ENCODE measurements at regions not wholly inside any gene's neighbourhood (a gene's known extent, or its start where the extent isn't known, plus 50 kb on each side); places are given as distances from the start of the nearest gene placed in this dataset.
A peak's percentile ranks its signal among the peaks of the same experiment; 100 is the strongest.

GRCh38 chr3:94299716-94300115 is 236.9 kb downstream of the NSUN3 start:
- TF ChIP-seq CTCF (IDR thresholded peaks at IDR 0.05) = no peak
- no peaks in the 10 kb centered on the region for H3K4me1 Mint-ChIP-seq (ENCODE audit: low read depth)
- H3K36me3 Mint-ChIP-seq (ENCODE audit: low read depth) = no peaks in the 10 kb centered on the region
- H3K4me3 Mint-ChIP-seq = no peak overlapping the region
- no peaks in the 10 kb centered on the region for H3K9me3 Mint-ChIP-seq
- H3K27me3 Mint-ChIP-seq (ENCODE audit: insufficient read depth) = no peaks in the 10 kb centered on the region
- no peak for DNase-seq
- no peak overlapping the region for H3K27ac Mint-ChIP-seq

- Mint-ChIP-seq H3K36me3 (ENCODE audit: low read depth) (no peaks in the 10 kb centered on the region), H3K4me1 (ENCODE audit: low read depth) (no peaks in the 10 kb centered on the region)
- DNase-seq = no peak
Observed at GRCh38 chr3:94301366-94301765, 238.5 kb downstream of the NSUN3 start.

GRCh38 chr3:94303266-94303665 is 240.4 kb downstream of the NSUN3 start:
- Mint-ChIP-seq H3K9me3 (no peaks in the 10 kb centered on the region), H3K4me1 (ENCODE audit: low read depth) (no peaks in the 10 kb centered on the region), H3K27ac (no peak overlapping the region), H3K4me3 (no peak overlapping the region), H3K36me3 (ENCODE audit: low read depth) (no peaks in the 10 kb centered on the region), H3K27me3 (ENCODE audit: insufficient read depth) (peaks cover 1% of the 10 kb centered on the region)
- TF ChIP-seq CTCF (IDR thresholded peaks at IDR 0.05) = no peak
- no peak for DNase-seq

More at GRCh38 chr3:94301366-94301765, 238.5 kb downstream of the NSUN3 start:
- Mint-ChIP-seq H3K4me3 (no peak overlapping the region), H3K27ac (no peak overlapping the region), H3K9me3 (no peaks in the 10 kb centered on the region), H3K27me3 (ENCODE audit: insufficient read depth) (peaks cover 1% of the 10 kb centered on the region)
- no peak for TF ChIP-seq CTCF (IDR thresholded peaks at IDR 0.05)

DNA sequence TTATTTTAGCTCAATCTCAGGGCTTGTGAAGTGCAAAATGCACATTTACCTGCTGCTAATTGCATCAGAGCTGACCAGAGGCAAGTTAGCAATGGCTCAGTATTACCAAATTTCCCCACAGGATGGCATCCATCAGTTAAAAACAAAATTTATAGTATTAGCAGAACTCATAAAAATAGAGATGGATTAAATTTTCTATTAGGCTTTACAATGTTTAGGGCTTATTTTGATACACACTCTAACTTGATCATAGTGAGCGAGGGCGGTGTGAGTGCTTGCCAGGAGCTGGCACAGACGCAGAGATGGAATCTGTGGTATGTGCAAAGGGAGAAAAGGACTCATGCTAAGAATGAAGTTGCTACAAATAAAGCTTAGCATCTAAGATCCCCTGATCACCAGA is 241.0 kb downstream of the NSUN3 start:
- DNase-seq = no peak
- H3K4me1 Mint-ChIP-seq (ENCODE audit: low read depth) = no peaks in the 10 kb centered on the region
- H3K27me3 Mint-ChIP-seq (ENCODE audit: insufficient read depth) = peaks cover 1% of the 10 kb centered on the region
- H3K9me3 Mint-ChIP-seq = no peaks in the 10 kb centered on the region
- H3K27ac Mint-ChIP-seq = no peak overlapping the region
- no peak overlapping the region for H3K4me3 Mint-ChIP-seq
- H3K36me3 Mint-ChIP-seq (ENCODE audit: low read depth) = no peaks in the 10 kb centered on the region
- peak; percentile 48 for TF ChIP-seq CTCF (IDR thresholded peaks at IDR 0.05)

GRCh38 chr3:94304954-94305353 is 242.1 kb downstream of the NSUN3 start:
- Mint-ChIP-seq H3K4me3 (no peak overlapping the region), H3K9me3 (no peaks in the 10 kb centered on the region), H3K36me3 (ENCODE audit: low read depth) (no peaks in the 10 kb centered on the region), H3K27ac (no peak overlapping the region), H3K4me1 (ENCODE audit: low read depth) (no peaks in the 10 kb centered on the region), H3K27me3 (ENCODE audit: insufficient read depth) (peaks cover 1% of the 10 kb centered on the region)
- no peak for DNase-seq
- no peak for TF ChIP-seq CTCF (IDR thresholded peaks at IDR 0.05)

Data from HFFc6 (cell line).